ENCODE measurements at regions not wholly inside any gene's neighbourhood (a gene's known extent, or its start where the extent isn't known, plus 50 kb on each side); places are given as distances from the start of the nearest gene placed in this dataset.

DNA sequence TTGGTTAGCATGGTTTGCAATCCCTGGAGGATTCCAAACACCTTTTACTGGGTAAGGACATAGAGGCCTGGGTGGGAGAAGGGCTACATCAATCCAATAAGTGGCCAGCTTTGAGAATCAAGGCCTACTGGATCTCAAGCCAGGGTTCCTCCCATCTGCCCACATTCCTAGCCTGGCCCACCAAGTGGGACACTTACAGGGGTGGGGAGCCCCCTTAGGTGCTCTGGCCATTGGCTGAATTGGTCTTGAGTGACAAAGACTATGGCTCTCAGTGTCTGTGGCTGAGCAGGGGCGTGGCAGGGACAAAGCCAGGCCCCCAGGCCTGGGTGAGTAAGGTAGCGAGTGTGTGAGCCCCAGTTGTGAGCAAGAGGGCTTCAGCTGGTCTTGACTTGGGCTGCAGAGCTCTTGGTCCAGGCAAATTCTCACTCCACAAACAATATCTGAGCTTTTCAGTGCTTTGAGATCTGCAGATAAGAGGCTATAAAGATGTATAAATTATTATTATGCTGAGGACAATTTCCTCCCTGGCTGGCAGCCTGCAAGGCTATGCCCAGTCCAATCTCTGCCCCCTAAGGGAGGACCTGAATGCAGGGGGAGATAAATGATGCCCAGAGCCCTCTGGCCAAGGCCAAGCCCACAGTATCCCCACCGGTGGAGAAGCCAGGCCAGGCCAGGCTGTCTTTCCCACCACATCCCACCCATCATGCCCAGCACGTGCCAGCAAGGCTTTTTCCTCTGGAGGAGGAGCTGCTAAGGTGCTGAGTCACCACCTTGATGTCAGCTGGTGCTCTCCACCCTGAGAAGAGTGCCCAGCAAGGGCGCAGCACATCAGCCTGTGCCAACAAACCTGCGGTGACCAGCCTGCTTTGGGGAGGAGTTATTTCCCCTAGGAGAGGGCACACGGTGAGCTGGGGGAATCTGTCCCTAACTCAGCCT, 80.7 kb upstream of the DUSP5 start:
- no peak for DNase-seq

DNA sequence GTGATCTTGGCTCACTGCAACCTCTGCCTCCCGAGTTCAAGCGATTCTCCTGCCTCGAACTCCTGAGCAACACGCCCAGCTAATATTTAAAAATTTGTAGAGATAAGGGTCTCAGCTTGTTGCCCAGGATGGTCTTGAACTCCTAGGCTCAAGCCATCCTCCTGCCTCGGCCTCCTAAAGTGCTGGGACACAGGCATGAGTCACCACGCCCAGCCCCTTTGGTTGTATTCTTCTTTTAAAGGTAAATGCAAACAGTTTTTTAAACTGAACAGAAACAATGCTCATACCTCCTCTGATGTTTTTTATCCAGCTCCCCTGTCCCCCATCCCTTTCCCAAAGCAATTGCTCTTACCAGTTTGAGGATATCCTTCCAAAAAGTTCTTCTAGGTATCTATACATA, 79.5 kb upstream of the DUSP5 start:
- no peak for DNase-seq

GRCh38 chr10:110419265-110419664, 78.4 kb upstream of the DUSP5 start:
- DNase-seq, result no peak

GRCh38 chr10:110420401-110421193, 77.1 kb upstream of the DUSP5 start:
- DNase-seq, result no peak

DNA sequence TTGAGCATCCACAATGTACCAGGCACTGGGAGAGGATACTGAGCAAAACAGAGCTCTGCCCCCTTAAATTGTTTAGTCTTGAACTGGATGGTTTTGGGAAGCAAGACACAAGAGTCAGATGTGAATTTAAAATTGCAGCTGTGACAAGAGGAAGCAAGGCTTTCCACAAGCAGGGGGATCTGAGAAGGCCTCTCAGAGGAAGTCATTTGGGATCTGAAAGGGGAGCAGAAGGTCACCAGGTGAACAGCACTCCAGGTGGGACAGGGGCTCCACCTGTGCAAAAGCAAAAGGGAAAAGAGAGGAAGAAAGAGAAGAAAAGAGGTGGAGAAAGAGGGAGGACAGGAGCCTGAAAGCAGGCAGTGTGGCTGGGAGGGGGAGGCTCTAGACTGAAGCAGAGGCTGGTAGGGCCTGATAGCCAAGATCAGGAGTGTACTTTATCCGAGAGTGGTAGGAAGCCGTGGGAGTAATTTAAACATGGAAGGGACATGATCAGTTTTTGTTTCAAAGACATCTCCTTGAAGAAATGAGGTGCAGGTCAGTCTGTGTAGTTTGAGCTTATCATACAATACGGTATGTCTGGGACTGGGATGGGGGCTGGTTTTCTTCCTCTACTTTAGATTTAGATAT, 76.1 kb upstream of the DUSP5 start:
- no peak for DNase-seq

DNA sequence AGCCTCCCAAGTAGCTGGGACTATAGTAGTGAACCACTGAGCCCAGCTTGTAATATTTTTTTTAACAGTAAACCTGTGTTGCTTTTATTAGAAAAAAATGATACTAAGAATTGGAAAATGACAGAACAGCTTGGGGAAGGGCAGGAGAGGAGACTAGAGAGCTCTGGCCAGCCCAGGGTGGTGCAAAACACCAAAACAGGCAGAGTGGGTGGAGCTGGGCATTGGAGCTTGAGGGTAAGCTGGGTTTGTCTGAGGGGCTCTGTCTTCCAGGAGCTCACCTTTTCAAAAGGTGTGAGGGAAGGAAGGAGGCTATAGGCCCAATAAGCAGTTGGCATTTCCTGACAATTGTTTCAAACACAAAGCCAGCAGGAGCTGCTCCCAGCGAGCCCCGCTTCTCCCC, 75.2 kb upstream of the DUSP5 start:
- DNase-seq, result no peak

GRCh38 chr10:110423650-110424049, 74.1 kb upstream of the DUSP5 start:
- DNase-seq, result no peak

DNA sequence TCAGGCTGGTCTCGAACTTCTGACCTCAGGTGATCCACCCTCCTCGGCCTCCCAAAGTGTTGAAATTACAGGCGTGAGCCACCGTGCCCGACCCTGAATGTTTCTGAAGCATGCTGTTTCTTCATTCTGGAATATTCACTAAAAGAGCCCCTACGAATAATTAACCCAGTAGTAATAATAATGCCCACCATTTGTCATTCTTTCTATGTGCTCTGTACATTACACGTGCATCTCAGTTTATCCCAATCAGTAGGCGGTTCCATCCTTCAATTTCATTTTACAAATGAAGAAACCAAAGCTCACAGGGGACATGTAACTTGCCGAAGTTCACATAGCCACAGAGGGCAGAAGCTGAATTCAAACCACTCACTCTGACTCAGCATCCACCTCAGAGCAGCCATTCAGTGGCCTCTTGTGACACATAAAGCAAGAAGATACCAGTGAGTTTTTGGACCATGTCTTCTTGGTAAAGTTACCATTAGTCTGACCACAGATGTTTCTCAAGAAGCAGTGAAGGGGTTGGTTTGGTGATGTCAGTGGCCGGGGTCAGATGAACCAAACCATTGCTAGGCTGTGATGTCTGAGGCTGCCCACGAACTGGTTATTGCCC, 71.9 kb upstream of the DUSP5 start:
- DNase-seq, result peak; percentile 17

- DNase-seq, result no peak
Measured at GRCh38 chr10:110426294-110427181, 71.2 kb upstream of the DUSP5 start.

- DNase-seq, result no peak
Measured at GRCh38 chr10:110429301-110429700, 68.4 kb upstream of the DUSP5 start.

- DNase-seq, result no peak
Measured at GRCh38 chr10:110430340-110431273, 67.1 kb upstream of the DUSP5 start.

DNA sequence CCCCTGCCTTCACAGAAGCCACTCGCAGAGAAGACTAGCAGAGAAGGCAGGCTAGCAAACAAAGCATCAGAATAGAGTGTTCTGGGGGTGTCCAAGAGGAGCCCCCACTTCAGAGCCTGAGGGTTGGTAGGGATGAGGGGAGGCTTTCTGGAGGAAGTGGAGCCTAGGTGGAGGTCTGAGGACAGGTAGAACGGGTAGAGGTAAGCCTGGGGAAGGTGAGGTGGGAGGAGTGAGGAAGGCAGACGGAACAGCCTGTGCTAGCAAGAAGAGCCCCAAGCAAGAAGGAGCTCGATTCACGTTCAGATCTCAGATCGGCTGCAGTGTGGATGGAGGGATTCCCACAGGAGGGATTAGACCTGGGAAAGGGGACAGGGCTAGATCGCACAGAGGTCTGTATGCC, 66.0 kb upstream of the DUSP5 start:
- no peak for DNase-seq

DNA sequence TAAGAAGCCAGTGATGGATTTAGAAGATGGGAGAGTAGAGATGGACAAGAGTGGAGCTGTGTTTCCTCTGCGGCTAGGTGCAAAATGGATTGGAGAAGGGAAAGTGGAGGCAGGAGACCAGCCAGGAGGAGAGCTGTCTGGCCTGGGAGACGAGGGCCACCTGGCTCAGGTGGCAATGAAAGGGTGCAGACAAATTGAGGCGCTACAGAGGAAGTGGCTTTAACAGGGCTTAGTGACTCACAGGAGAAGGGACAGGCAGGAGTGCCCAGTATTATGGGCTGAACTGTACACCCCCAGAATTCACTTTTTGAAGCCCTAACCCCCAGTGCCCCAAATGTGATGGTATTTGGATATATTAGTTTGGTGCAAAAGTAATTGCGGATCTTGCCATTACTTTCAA, 65.6 kb upstream of the DUSP5 start:
- no peak for DNase-seq

DNA sequence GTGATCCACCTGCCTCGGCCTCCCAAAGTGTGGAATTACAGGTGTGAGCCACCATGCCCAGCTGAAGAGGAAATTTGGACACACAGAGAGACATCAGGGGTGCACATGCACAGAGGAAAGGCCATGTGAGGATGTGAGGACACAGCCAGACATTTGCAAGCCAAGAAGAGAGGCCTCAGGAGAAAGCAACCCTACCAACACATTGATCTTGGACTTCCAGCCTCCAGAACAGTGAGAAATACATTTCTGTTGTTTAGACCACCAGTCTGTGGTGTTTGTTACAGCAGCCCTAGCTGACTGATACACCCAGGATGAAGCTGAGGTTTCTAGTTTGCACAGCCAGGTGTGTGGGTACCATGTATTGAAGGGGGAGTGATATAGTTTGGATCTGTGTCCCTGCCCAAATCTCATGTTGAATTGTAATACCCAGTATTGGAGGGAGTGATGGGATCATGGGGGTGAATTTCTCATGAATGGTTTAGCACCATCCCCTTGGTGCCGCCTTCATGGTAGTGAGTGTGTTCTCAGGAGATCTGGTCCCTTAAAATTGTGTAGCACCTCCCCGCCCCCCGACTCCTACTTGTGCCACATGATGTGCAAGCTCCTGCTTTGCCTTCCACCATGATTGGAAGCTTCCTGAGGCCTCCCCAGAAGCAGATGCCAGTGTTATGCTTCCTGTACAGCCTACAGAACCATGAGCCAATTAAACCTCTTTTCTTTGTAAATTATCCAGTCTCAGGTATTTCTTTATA, 64.7 kb upstream of the DUSP5 start:
- no peak for DNase-seq

DNA sequence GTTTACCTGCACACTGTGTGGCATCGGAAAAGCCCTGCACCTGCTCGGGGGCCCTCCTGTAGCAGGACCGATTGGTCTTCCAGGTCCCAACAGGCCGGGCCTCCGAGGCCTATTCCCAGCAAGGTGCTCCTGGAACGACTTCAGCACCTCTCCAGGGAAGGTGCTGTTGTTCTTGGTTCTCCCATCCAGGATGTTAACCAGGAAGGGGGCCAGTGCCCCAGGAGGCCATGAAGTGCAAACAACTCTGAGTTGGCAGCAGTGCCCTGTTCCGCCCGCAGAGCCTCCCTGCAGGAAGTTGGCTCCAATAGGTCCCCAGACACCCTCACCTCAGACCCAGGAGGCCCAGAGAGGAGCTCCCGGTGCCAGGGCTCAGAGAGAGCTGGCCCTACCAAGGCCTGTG, 64.0 kb upstream of the DUSP5 start:
- no peak for DNase-seq

GRCh38 chr10:110434489-110435096, 63.1 kb upstream of the DUSP5 start:
- no peak for DNase-seq

DNA sequence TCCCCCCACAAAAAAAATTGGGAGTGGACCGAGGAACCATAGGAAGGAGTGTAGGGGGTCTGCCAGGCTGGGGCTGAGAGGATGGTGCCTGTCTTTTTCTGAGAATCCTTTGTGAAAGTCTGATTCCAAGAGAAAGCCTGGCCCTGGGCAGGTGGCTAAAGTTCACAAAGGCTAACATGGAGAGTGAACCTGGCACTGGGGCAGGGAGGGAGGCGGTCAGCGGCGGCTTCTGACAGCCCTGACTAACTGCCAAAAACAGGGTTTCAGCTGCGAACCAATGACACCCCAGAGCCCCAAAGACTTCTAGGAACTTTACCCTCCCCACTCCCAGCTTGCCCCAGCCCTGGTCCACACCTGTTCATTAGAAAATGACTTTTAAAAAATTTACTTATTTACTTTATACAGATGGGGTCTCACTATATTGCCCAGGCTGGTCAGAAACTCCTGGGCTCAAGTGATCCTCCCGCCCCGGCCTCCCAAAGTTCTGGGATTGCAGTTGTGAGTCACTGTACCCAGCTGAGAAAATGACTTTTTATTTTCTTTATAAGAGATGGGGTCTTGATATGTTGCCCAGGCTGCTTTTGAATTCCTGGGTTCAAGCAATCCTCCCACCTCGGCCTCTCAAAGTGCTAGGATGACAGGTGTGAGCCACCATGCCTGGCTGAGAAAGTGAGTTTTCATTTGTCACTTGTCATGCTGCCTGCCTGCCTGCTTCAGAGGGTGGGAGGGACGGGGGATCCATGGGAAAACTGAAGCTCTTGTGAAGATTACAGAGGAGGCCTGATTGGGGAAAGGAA, 61.0 kb upstream of the DUSP5 start:
- no peak for DNase-seq

GRCh38 chr10:110437351-110437605, 60.4 kb upstream of the DUSP5 start:
- no peak for DNase-seq

- no peak for DNase-seq
Measured at GRCh38 chr10:110437761-110438341, 59.9 kb upstream of the DUSP5 start.
